C4-2B (cell line): ENCODE measurements at regions not wholly inside any gene's neighbourhood (a gene's known extent, or its start where the extent isn't known, plus 50 kb on each side); places are given as distances from the start of the nearest gene placed in this dataset.

ENCODE experiments used
- H3K27ac ChIP-seq: fragments of 450-650 bp; 2 replicates; pipeline ENCODE4 v1.5.1; 2017
- ZFX ChIP-seq: fragments of 450-650 bp; IDR thresholded peaks from 2 replicates; pipeline ENCODE4 v1.6.1; 2017
- TF ChIP-seq, protein P1 (sequence below): fragments of 450-650 bp; conservative IDR thresholded peaks from 2 replicates; pipeline ENCODE4 v1.5.1; 2017; ENCODE audit warnings: mild to moderate bottlenecking

DNA sequence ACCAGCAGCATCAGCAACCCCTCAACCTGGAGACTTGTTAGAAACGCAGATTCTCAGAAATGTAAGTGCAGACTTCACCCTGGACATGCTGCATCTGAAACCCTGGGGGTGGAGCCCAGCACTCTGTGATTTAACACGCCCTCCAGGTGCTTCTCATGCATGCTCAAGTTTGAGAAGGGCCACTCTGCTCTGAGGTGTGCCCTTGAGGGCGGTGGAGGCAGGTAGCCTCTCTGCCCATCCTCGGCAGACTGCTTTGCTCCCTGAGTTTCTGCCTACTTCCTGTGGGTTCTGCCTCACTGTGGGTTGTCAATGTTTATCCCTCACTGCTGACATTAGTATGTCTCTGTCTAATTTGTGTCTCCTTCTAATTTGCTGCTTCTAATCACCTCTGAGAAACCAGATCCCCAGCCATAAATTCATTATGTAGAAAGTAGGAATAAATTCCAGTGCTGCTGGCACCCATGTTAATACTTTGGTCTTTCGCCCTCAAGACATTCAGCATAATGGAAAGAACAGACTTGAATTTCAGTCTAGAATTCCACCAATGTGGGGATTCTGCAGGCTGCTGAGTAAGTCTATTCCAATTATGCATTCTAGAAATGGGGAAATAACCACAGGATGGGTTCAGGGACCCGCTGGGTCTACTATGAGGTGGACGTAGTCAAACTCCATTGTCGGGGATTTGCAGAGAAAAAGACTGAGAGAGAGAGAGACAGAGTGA, 51.3 kb upstream of the CYSLTR2 start:
- no peak overlapping the region for H3K27ac ChIP-seq

DNA sequence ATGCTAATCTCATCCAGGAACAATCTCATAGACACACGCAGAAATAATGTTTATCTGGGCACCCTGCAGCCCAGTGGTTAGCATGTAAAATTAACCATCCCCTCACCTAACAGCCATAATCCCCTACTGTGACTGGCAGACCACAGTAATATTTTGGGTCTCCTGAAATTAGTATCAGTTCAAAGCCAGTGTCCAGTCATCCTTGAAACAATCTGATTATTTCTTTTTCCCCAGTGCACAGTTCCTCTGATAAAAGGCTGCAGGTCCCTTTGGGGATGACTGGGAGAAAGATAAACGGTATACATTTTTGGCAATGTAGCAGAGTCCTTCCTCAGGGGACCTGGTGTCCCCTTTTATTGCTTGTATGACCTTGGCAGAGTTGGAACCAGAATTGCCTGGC, 50.4 kb upstream of the CYSLTR2 start:
- TF ChIP-seq, protein P1, sequence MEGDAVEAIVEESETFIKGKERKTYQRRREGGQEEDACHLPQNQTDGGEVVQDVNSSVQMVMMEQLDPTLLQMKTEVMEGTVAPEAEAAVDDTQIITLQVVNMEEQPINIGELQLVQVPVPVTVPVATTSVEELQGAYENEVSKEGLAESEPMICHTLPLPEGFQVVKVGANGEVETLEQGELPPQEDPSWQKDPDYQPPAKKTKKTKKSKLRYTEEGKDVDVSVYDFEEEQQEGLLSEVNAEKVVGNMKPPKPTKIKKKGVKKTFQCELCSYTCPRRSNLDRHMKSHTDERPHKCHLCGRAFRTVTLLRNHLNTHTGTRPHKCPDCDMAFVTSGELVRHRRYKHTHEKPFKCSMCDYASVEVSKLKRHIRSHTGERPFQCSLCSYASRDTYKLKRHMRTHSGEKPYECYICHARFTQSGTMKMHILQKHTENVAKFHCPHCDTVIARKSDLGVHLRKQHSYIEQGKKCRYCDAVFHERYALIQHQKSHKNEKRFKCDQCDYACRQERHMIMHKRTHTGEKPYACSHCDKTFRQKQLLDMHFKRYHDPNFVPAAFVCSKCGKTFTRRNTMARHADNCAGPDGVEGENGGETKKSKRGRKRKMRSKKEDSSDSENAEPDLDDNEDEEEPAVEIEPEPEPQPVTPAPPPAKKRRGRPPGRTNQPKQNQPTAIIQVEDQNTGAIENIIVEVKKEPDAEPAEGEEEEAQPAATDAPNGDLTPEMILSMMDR: no peak
- no peak for TF ChIP-seq ZFX
- no peak overlapping the region for H3K27ac ChIP-seq

More for the DNA sequence above, 51.3 kb upstream of the CYSLTR2 start:
- no peak for TF ChIP-seq ZFX
- TF ChIP-seq, protein P1: no peak
